ENCODE measurements at regions not wholly inside any gene's neighbourhood (a gene's known extent, or its start where the extent isn't known, plus 50 kb on each side); places are given as distances from the start of the nearest gene placed in this dataset.
A peak's percentile ranks its signal among the peaks of the same experiment; 100 is the strongest.

DNA sequence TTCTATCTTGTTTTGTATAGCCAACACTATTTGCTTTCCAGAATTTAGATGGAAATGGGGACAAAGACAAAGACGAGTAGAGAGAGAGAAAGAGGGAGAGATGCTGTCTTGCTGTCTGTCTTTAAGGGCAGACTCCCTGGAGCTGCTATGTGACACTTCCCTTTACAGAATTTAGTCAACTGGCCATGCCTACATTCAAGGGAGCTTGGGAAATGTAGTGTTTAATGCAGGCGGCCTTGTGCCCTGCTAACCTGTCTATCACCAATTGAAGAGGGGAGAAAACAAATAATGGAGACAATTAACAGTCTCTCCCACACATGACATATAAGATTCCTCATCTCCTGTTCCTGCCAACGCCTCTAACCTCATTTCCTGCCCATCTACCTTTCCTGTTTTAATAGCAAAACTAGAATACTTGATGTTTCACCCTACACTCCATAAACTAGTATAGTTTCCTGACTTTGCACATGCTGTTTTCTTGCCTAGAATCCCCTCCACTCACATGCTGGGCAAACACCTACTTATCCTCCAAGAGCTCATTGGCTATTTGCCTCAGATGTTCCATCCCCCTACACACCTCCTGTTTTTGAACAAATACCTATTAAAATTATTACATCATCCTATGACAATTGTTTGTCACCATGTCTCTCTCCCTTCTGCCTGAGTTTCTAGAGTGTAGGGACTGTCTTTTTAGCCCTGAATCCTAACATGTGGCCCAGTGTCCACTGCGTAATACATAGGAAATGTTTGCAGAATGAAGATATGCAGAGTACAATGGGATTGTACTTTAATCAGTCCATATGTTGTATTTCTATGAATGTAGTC is 117.2 kb downstream of the SLC25A24 start:
- no peaks in the 10 kb centered on the region for H3K36me3 Mint-ChIP-seq
- H3K4me3 Mint-ChIP-seq: peak overlapping the region; percentile 34
- peak overlapping the region; percentile 90 for H3K27ac Mint-ChIP-seq
- no peaks in the 10 kb centered on the region for H3K9me3 Mint-ChIP-seq
- peaks cover 65% of the 10 kb centered on the region for H3K4me1 Mint-ChIP-seq
- no peaks in the 10 kb centered on the region for H3K27me3 Mint-ChIP-seq

DNA sequence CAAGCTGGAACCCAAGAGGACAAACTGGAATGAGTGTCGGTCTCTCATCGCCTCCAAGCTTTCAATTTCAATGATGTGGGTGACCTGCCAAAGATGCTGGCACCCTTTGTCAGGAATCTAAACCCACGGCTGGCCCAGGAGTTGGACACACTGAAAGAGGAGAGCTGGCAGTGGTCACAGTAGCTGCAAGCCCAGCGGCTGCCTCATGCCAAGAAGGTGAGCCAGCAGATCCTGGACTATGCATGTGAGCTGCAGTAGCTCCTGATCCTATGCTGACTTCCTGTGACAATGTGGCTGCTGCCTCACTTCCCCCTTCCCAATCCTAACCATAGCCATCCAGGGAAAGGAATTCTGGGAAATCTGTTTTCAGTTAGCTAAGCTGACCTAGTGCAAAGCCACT is 117.0 kb upstream of the VAV3 start:
- peak overlapping the region; percentile 34 for H3K4me3 Mint-ChIP-seq
- H3K9me3 Mint-ChIP-seq: no peaks in the 10 kb centered on the region
- H3K27me3 Mint-ChIP-seq: no peaks in the 10 kb centered on the region
- H3K4me1 Mint-ChIP-seq: peaks cover 74% of the 10 kb centered on the region
- no peaks in the 10 kb centered on the region for H3K36me3 Mint-ChIP-seq
- H3K27ac Mint-ChIP-seq: peak overlapping the region; percentile 90

DNA sequence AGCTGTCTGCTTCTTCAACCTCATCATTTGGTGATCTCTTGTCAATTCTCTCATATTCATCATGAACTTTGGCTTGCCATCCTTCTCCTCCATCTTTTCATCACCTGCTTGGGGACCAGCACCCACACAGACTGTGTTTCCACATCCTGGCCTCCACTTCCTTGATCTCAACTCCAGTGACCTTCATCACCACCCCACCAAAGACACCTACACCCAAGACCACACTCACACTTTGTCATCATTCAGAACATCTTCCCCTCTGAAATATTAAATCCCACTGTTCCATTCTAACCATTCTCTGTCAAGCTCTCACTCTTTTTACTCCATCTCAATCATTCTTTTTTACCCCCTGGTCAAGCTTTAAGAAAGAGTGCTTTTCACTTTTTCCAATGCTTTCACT is 115.5 kb upstream of the VAV3 start:
- H3K27me3 Mint-ChIP-seq: no peaks in the 10 kb centered on the region
- H3K4me1 Mint-ChIP-seq: peaks cover 79% of the 10 kb centered on the region
- H3K9me3 Mint-ChIP-seq: no peaks in the 10 kb centered on the region
- H3K27ac Mint-ChIP-seq: peak overlapping the region; percentile 89
- no peaks in the 10 kb centered on the region for H3K36me3 Mint-ChIP-seq
- peak overlapping the region; percentile 30 for H3K4me3 Mint-ChIP-seq

DNA sequence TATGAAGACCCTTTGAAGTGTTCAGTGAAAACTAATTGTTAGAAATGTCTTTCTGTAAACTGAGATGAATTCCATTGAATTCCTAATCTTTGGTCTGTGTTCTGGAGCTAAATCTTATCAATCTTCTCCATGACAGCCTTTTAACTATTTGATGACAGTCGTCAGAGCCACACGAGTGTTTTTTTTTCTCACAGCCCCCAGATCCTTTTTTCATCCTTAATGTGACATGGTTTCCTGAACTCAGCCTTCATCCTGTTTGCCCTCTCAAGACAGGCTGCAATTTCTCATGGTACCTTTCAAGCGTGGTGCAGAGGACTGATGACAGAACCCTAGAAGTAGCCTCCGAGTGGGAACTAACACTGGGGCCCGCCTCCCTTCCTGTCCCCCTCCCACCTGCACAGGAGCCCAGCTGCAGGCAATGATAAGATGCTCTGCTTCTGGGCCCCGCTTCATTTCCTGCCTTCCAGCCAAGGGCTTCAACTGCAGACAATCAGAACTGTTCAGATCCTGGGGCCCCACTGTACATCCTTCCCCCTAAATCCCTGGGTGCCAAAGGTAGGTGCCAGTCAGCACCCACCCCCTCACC is 114.6 kb upstream of the VAV3 start:
- Mint-ChIP-seq H3K27me3 (no peaks in the 10 kb centered on the region), H3K36me3 (no peaks in the 10 kb centered on the region), H3K27ac (peak overlapping the region; percentile 95), H3K4me1 (peaks cover 80% of the 10 kb centered on the region), H3K9me3 (no peaks in the 10 kb centered on the region), H3K4me3 (peak overlapping the region; percentile 6)

DNA sequence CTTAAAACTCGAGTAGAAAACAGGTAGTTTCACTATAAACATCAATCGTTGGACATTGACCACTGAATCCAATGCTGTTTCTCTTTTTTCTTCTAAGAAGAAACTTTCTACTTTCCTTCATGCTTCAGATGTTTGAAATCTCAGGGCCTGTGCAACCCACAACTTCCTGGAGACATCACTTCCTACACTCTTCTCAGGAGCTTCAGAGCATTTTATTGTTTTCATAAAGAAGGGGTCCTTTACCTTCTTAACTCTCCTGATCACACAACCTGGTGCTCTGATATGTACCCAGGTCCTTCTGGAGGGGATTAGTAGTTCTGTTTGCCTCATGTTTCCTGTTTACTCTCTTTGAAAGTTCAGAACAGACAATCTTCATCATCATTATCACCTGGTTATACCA is 113.0 kb upstream of the VAV3 start:
- Mint-ChIP-seq H3K4me3 (peak overlapping the region; percentile 68), H3K27ac (peak overlapping the region; percentile 89), H3K27me3 (no peaks in the 10 kb centered on the region), H3K9me3 (no peaks in the 10 kb centered on the region), H3K4me1 (peaks cover 70% of the 10 kb centered on the region), H3K36me3 (no peaks in the 10 kb centered on the region)

DNA sequence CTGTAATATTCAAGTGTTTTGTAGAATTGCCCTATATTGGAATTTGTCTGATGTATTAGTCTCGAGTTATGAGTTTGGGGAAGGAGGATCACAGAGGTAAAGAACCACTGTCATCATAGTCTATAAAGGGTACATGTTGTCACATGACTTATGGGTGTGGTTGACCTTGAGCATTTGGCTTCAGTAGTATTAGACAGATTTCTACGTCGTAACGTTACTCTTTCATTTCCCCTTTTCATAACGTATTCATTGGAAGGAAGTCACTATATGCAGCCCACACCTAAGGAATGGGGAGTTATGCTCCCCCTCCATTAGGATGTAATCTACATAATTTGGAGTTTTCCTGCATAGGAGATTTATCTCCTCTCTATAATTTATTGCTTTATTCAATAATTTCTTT is 110.1 kb upstream of the VAV3 start:
- Mint-ChIP-seq H3K4me3 (no peak overlapping the region), H3K36me3 (no peaks in the 10 kb centered on the region), H3K27me3 (no peaks in the 10 kb centered on the region), H3K4me1 (peaks cover 41% of the 10 kb centered on the region), H3K27ac (no peak overlapping the region), H3K9me3 (no peaks in the 10 kb centered on the region)

DNA sequence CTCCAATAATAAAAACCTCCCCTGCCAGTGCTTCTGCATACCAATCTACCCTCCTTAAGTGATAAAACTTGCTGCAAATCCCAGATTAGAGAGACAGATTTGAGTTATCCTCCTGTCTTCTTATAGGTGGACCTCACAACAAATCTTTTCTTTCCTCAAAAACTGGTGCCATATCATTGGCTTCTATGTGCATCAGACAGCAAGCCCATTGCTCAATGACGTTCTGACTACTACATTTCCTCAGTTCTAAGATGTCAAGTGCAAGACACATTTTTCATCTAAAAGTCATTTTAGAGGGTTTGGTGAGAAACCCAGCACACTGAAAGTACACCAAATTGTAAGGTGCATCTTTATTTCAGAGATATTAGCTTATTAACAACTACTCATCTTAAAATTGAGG is 107.8 kb upstream of the VAV3 start:
- H3K27ac Mint-ChIP-seq: no peak overlapping the region

DNA sequence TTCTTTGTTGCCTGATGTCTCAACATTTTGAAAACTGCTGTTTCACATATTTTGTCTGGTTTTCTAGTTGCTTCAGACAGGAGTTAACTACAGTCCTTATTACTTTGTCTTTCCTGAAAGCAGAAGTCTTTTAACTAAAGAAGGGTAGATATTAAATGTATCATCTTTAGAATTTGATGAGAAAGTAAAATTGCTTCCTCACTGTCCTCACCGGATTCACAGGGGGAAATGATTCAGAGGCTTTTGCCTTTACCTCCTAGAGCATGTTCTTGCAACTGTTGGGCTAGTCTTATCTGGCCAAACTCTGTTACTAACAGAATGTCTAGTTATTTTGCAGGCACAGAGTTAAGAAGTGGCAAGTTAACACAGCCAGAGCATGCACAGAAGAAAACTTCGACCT is 107.2 kb upstream of the VAV3 start:
- H3K27me3 Mint-ChIP-seq: no peaks in the 10 kb centered on the region
- no peak overlapping the region for H3K4me3 Mint-ChIP-seq
- H3K36me3 Mint-ChIP-seq: no peaks in the 10 kb centered on the region
- H3K4me1 Mint-ChIP-seq: peaks cover 23% of the 10 kb centered on the region
- H3K27ac Mint-ChIP-seq: no peak overlapping the region
- H3K9me3 Mint-ChIP-seq: no peaks in the 10 kb centered on the region

More for the DNA sequence above, 107.8 kb upstream of the VAV3 start:
- H3K4me1 Mint-ChIP-seq: peaks cover 27% of the 10 kb centered on the region
- H3K27me3 Mint-ChIP-seq: no peaks in the 10 kb centered on the region
- no peak overlapping the region for H3K4me3 Mint-ChIP-seq
- H3K36me3 Mint-ChIP-seq: no peaks in the 10 kb centered on the region
- no peaks in the 10 kb centered on the region for H3K9me3 Mint-ChIP-seq

DNA sequence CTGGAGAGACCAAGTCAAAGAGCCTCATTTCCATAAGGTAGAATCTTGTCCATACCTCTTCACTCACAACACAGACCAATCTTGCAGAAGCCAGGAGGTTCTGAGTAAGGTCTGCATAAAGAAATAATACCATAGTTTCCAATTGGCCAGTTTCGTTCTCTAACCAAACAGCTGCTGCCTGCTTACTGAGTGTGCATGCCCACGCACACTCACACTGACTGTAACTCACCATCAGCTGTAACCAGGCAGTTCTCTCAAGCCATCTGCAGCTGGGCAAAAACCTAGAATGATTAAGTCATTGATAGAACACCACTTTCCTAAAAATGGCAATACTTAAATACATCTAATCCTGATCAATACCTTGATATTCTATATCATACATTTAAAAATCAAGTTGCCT is 106.6 kb upstream of the VAV3 start:
- H3K36me3 Mint-ChIP-seq: no peaks in the 10 kb centered on the region
- H3K27ac Mint-ChIP-seq: no peak overlapping the region
- H3K4me1 Mint-ChIP-seq: peaks cover 23% of the 10 kb centered on the region
- H3K4me3 Mint-ChIP-seq: no peak overlapping the region
- H3K27me3 Mint-ChIP-seq: no peaks in the 10 kb centered on the region
- no peaks in the 10 kb centered on the region for H3K9me3 Mint-ChIP-seq

DNA sequence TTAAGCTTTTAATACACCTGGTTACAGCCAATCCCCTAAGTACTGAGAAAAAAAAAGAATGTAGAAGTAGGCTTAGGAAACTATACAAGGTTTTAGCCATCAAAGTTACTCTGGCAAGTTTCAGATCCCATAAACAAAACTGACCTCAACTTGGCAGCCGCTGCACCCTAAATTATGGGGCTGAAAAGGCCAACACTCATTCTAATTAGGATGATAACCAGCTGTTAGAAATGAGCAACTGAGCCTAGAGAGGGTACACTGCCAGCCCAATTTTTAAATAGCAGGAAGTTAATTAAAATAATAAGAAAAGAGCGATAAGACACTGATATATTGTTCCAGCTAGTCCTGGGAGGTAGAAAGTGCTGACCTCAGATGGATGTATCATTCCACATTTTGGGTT is 105.7 kb upstream of the VAV3 start:
- no peak overlapping the region for H3K27ac Mint-ChIP-seq
- H3K36me3 Mint-ChIP-seq: no peaks in the 10 kb centered on the region
- no peak overlapping the region for H3K4me3 Mint-ChIP-seq

DNA sequence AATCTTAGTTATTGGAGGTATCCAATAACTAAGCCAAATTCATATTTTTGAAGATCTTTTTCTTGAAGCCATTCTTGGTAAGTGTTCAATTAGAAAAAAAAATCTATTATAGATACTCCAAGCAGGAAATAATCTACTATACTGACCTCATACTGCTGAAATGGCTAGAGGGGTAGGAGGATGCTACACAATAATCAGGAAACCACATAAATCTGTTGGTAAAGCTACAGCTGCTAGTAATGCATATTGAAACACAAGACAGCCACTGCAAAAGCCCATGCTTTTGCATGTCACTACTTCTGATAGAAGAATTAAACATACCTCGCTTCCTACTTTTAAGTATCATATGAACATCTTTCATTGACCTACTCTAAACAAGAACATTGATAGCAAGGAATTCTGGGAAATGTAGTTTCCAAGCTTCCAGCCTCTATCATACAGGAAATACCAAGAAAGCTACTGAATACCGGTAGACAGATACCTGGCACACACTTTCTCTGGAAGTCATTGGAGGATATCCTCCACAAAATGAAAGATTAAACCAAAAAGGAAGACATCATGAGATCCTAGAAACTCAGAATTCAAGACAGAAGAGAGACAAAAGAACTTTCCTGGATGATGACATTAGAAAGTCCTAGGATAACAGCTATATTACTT is 103.0 kb upstream of the VAV3 start:
- peak overlapping the region; percentile 60 for H3K27ac Mint-ChIP-seq
- no peaks in the 10 kb centered on the region for H3K9me3 Mint-ChIP-seq
- H3K27me3 Mint-ChIP-seq: no peaks in the 10 kb centered on the region
- no peak overlapping the region for H3K4me3 Mint-ChIP-seq
- peaks cover 13% of the 10 kb centered on the region for H3K4me1 Mint-ChIP-seq
- no peaks in the 10 kb centered on the region for H3K36me3 Mint-ChIP-seq

More for the DNA sequence above, 105.7 kb upstream of the VAV3 start:
- H3K9me3 Mint-ChIP-seq: no peaks in the 10 kb centered on the region
- no peaks in the 10 kb centered on the region for H3K27me3 Mint-ChIP-seq
- H3K4me1 Mint-ChIP-seq: peaks cover 19% of the 10 kb centered on the region

DNA sequence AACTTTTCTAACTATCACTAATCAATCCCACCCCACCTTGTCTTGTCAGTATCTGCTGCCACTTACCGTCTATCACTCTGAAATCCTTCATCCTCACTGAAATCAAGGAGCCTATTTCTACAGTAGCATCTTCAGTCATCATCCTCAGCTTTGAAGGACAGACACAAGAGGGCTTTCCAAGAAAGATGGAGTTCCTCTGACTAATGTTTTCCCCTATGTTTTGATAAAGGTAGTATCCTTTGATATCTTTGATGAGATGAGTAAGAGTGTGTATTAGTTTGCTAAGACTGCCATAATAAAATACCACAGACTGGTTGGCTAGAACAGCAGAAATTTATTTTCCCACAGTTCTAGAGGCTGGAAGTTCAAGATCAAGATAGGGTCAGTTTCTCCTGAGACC is 101.8 kb upstream of the VAV3 start:
- Mint-ChIP-seq H3K27ac (no peak overlapping the region), H3K9me3 (peaks cover 3% of the 10 kb centered on the region), H3K27me3 (no peaks in the 10 kb centered on the region), H3K4me1 (peaks cover 13% of the 10 kb centered on the region), H3K36me3 (peaks cover 1% of the 10 kb centered on the region), H3K4me3 (no peak overlapping the region)

DNA sequence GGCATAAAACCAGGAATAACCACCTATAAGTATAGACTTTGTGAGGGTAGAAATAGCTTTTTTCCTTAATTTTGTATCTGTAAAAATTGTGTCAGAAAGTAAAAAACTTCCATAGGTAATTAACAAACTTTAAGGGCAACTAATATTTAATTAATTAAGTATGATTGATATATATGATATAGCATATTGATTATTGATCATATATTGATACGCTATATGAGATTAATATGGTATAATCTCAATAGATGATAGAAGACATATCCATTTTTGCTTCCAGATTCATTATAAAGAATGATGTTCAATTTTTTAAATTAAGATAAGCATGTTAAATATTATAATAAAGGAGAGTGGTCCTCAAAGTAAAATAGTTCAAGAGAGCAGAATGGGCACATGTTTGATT is 99.3 kb upstream of the VAV3 start:
- Mint-ChIP-seq H3K27me3 (no peaks in the 10 kb centered on the region), H3K36me3 (peaks cover 4% of the 10 kb centered on the region), H3K4me1 (peaks cover 13% of the 10 kb centered on the region), H3K27ac (no peak overlapping the region), H3K4me3 (no peak overlapping the region), H3K9me3 (peaks cover 8% of the 10 kb centered on the region)

DNA sequence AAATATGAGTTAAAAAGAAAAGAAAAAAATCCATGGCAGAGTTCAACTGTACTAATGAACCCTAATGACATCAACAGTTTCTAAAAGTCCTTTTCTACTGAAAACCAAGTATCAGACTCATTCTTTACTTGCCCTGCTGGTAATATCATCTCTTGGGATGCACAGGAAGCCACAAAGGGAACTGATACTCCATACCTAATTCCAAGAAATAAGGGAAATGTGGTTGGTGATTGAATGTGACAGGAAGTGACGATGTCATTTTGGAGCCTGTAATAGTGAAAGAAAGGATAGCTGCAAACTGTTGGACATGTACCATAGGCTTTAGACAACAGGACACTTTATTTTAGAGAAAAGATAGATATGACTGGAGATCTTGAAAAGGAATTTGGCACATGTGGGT is 98.7 kb upstream of the VAV3 start:
- Mint-ChIP-seq H3K4me3 (no peak overlapping the region), H3K36me3 (peaks cover 4% of the 10 kb centered on the region), H3K27me3 (no peaks in the 10 kb centered on the region), H3K27ac (no peak overlapping the region), H3K4me1 (peaks cover 13% of the 10 kb centered on the region), H3K9me3 (peaks cover 8% of the 10 kb centered on the region)

DNA sequence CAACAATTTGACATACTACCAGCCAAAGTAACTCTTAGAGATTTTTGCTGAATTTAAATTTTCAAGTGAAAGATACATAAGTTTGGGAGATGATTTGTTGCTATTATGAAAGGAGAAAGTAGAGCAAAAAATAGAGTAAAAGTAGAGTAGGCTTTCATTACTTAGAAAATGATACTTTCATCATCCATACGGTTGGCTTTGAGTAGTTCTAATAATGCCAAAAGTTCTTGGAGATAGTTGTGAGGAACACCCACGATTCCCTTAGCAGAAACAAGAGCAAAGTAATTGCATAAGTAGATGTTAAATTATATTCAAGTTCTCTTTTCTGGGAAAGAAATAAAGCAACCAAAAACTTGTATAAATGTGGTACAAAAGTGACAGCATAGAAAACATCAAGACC is 95.0 kb upstream of the VAV3 start:
- Mint-ChIP-seq H3K4me3 (no peak overlapping the region), H3K27ac (no peak overlapping the region), H3K36me3 (peaks cover 4% of the 10 kb centered on the region), H3K9me3 (peaks cover 8% of the 10 kb centered on the region), H3K4me1 (peaks cover 5% of the 10 kb centered on the region), H3K27me3 (no peaks in the 10 kb centered on the region)

DNA sequence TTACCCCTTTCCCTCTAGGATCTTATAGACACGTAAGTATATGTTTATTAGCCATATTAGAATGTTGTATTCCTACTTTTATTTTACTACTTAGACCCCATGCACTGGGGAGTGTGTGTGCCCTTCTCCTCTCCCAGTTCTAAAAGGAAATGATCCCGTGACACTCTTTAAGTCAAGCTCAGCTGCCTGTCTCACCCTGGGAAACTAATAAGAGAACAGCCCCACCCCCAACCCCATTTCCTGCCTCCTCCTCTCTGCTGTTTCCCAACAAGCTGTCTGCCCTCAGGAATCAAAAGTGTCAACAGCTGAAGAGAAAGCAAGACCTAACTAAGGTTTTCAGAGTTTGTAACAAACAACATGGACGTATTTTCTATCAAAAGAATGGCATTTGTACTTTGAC is 92.6 kb upstream of the VAV3 start:
- Mint-ChIP-seq H3K27ac (no peak overlapping the region), H3K4me1 (peaks cover 5% of the 10 kb centered on the region), H3K27me3 (no peaks in the 10 kb centered on the region), H3K36me3 (peaks cover 4% of the 10 kb centered on the region), H3K4me3 (no peak overlapping the region), H3K9me3 (peaks cover 8% of the 10 kb centered on the region)

Data from activated naive CD4-positive, alpha-beta T cell treated with anti-CD3 and anti-CD28 coated beads, Interleukin-2, amount 50 U/mL, for 24 hours (primary cell).